ENCODE measurements at regions not wholly inside any gene's neighbourhood (a gene's known extent, or its start where the extent isn't known, plus 50 kb on each side); places are given as distances from the start of the nearest gene placed in this dataset.

DNA sequence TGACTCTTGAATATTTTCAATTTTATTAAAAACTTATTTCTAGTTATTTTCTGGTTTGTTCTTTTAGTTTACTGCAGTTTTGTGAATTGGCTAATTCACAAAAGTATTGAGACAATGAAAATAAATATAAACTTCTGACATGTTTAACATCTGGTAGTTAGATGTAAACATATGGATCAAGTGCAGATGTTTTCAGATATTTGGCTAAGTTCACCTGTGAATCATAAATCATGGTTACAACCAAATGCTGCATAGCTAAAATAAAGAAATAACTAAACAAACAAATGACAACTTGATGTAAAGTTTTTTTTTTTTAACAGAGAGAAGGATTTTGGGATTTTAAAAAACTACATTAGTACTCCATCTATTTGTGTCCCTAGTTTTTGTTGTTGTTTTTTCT, 484.6 kb downstream of the SLCO4C1 start:
- ChIA-PET CTCF (no interaction called here), POLR2A (no interaction called here)
- no peaks in the 10 kb centered on the region for H4K20me1 ChIP-seq (ENCODE audit: insufficient read depth)
- H3K79me2 ChIP-seq (ENCODE audit: insufficient read depth) = no peaks in the 10 kb centered on the region
- no peak overlapping the region for H2AFZ ChIP-seq (ENCODE audit: low read depth)
- H3K27me3 ChIP-seq (ENCODE audit: insufficient read depth) = no peaks in the 10 kb centered on the region
- no peak overlapping the region for H3K4me2 ChIP-seq
- H3K36me3 ChIP-seq (replicated peaks in 1 of 2; ENCODE audit: control insufficient read depth in 1 of 2, insufficient read depth in 2 of 2, low read length in 1 of 2) = no peaks in the 10 kb centered on the region
- H3K27ac ChIP-seq (ENCODE audit: low read depth in 2 of 2, low read length in 1 of 2) = no peak overlapping the region
- no peak overlapping the region for H3K4me3 ChIP-seq (ENCODE audit: low read depth in 2 of 2, low read length in 1 of 2)
- no peaks in the 10 kb centered on the region for H3K9me3 ChIP-seq
- no peaks in the 10 kb centered on the region for H3K9me2 ChIP-seq
- DNase-seq = no peak
- no peaks in the 10 kb centered on the region for H3F3A ChIP-seq (replicated peaks; ENCODE audit: insufficient read depth)
- TF ChIP-seq, protein P1, sequence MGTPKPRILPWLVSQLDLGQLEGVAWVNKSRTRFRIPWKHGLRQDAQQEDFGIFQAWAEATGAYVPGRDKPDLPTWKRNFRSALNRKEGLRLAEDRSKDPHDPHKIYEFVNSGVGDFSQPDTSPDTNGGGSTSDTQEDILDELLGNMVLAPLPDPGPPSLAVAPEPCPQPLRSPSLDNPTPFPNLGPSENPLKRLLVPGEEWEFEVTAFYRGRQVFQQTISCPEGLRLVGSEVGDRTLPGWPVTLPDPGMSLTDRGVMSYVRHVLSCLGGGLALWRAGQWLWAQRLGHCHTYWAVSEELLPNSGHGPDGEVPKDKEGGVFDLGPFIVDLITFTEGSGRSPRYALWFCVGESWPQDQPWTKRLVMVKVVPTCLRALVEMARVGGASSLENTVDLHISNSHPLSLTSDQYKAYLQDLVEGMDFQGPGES (IDR thresholded peaks at IDR 0.05; ENCODE audit: low read depth, low read length) = no peak
- TF ChIP-seq RAD21 (IDR thresholded peaks at IDR 0.05; ENCODE audit: low read length) (no peak), FOXM1 (IDR thresholded peaks at IDR 0.05; ENCODE audit: low read depth) (no peak), ELF1 (IDR thresholded peaks at IDR 0.05) (no peak), NFIC (IDR thresholded peaks at IDR 0.05; ENCODE audit: borderline replicate concordance) (no peak), TEAD4 (IDR thresholded peaks at IDR 0.05; ENCODE audit: borderline replicate concordance, insufficient read depth) (no peak), FOSL2 (IDR thresholded peaks at IDR 0.05; ENCODE audit: borderline replicate concordance, low read depth) (no peak), CHD2 (IDR thresholded peaks at IDR 0.05; ENCODE audit: low read length, partially characterized antibody) (no peak)
- TF ChIP-seq, protein P2, sequence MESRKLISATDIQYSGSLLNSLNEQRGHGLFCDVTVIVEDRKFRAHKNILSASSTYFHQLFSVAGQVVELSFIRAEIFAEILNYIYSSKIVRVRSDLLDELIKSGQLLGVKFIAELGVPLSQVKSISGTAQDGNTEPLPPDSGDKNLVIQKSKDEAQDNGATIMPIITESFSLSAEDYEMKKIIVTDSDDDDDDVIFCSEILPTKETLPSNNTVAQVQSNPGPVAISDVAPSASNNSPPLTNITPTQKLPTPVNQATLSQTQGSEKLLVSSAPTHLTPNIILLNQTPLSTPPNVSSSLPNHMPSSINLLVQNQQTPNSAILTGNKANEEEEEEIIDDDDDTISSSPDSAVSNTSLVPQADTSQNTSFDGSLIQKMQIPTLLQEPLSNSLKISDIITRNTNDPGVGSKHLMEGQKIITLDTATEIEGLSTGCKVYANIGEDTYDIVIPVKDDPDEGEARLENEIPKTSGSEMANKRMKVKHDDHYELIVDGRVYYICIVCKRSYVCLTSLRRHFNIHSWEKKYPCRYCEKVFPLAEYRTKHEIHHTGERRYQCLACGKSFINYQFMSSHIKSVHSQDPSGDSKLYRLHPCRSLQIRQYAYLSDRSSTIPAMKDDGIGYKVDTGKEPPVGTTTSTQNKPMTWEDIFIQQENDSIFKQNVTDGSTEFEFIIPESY (IDR thresholded peaks at IDR 0.05; ENCODE audit: borderline replicate concordance, low read depth) = no peak
- H3K9ac ChIP-seq = no peak overlapping the region
- no peaks in the 10 kb centered on the region for H3K4me1 ChIP-seq (ENCODE audit: control insufficient read depth in 1 of 2, insufficient read depth in 2 of 2, low read depth in 1 of 2, low read length in 1 of 2)

DNA sequence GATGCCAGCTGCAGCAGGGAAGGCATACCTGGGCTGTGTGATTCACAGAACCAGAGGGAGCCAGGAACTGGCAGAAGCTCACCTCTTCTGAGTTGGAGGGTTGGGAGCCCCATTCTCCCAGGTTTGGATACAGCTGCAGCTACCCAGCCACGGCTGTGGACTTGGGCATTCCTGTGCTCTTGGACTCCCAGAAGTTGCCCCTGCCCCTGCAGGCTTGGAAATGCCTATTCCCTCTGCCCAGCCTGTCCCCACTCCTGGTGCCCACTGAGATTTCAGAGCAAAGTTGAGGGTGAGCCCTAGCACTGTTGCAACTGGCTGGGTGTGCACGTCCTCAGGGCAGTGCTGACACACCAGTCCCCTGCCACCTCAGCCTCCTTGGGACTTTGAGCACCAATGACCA, 489.7 kb downstream of the SLCO4C1 start:
- ChIA-PET POLR2A (no interaction called here), CTCF (no interaction called here)
- Histone ChIP-seq H3K9ac (no peak overlapping the region), H3K27me3 (ENCODE audit: insufficient read depth) (no peaks in the 10 kb centered on the region), H3K27ac (ENCODE audit: low read depth in 2 of 2, low read length in 1 of 2) (no peak overlapping the region), H3K36me3 (replicated peaks in 1 of 2; ENCODE audit: control insufficient read depth in 1 of 2, insufficient read depth in 2 of 2, low read length in 1 of 2) (no peaks in the 10 kb centered on the region), H3K4me1 (ENCODE audit: control insufficient read depth in 1 of 2, insufficient read depth in 2 of 2, low read depth in 1 of 2, low read length in 1 of 2) (no peaks in the 10 kb centered on the region), H3K4me3 (ENCODE audit: low read depth in 2 of 2, low read length in 1 of 2) (no peak overlapping the region), H3K9me3 (no peaks in the 10 kb centered on the region), H2AFZ (ENCODE audit: low read depth) (no peak overlapping the region), H3F3A (replicated peaks; ENCODE audit: insufficient read depth) (no peaks in the 10 kb centered on the region), H3K79me2 (ENCODE audit: insufficient read depth) (no peaks in the 10 kb centered on the region), H3K9me2 (no peaks in the 10 kb centered on the region), H3K4me2 (no peak overlapping the region), H4K20me1 (ENCODE audit: insufficient read depth) (no peaks in the 10 kb centered on the region)
- TF ChIP-seq, protein P3, sequence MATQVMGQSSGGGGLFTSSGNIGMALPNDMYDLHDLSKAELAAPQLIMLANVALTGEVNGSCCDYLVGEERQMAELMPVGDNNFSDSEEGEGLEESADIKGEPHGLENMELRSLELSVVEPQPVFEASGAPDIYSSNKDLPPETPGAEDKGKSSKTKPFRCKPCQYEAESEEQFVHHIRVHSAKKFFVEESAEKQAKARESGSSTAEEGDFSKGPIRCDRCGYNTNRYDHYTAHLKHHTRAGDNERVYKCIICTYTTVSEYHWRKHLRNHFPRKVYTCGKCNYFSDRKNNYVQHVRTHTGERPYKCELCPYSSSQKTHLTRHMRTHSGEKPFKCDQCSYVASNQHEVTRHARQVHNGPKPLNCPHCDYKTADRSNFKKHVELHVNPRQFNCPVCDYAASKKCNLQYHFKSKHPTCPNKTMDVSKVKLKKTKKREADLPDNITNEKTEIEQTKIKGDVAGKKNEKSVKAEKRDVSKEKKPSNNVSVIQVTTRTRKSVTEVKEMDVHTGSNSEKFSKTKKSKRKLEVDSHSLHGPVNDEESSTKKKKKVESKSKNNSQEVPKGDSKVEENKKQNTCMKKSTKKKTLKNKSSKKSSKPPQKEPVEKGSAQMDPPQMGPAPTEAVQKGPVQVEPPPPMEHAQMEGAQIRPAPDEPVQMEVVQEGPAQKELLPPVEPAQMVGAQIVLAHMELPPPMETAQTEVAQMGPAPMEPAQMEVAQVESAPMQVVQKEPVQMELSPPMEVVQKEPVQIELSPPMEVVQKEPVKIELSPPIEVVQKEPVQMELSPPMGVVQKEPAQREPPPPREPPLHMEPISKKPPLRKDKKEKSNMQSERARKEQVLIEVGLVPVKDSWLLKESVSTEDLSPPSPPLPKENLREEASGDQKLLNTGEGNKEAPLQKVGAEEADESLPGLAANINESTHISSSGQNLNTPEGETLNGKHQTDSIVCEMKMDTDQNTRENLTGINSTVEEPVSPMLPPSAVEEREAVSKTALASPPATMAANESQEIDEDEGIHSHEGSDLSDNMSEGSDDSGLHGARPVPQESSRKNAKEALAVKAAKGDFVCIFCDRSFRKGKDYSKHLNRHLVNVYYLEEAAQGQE (IDR thresholded peaks at IDR 0.05; ENCODE audit: low read depth, low read length) = no peak
- no peak for TF ChIP-seq RAD21 (IDR thresholded peaks at IDR 0.05; ENCODE audit: low read length)
- no peak for TF ChIP-seq GATA2 (CRISPR knock-in tag; IDR thresholded peaks at IDR 0.05)
- no peak for TF ChIP-seq TCF12 (IDR thresholded peaks at IDR 0.05)
- no peak for TF ChIP-seq FOXM1 (IDR thresholded peaks at IDR 0.05; ENCODE audit: low read depth)
- no peak for TF ChIP-seq ELF1 (IDR thresholded peaks at IDR 0.05)
- no peak for TF ChIP-seq FOXJ3 (CRISPR knock-in tag; IDR thresholded peaks at IDR 0.05)
- no peak for TF ChIP-seq USF1 (IDR thresholded peaks at IDR 0.05; ENCODE audit: borderline replicate concordance, low read depth)
- no peak for TF ChIP-seq MXI1 (IDR thresholded peaks at IDR 0.05; ENCODE audit: low read depth, low read length)
- no peak for TF ChIP-seq FOSL2 (IDR thresholded peaks at IDR 0.05; ENCODE audit: borderline replicate concordance, low read depth)
- no peak for TF ChIP-seq SIN3A (IDR thresholded peaks at IDR 0.05; ENCODE audit: borderline replicate concordance, low read depth, low read length)
- no peak for DNase-seq
- 13% methylated on average over 1 of the region's 2 CpGs for WGBS (ENCODE audit: low lambda C conversion rate)

Data from SK-N-SH (cell line).